Activated CD8-positive, alpha-beta memory T cell treated with anti-CD3 and anti-CD28 coated beads, Interleukin-2, amount 50 U/mL, for 24 hours (primary cell): ENCODE measurements at regions not wholly inside any gene's neighbourhood (a gene's known extent, or its start where the extent isn't known, plus 50 kb on each side); places are given as distances from the start of the nearest gene placed in this dataset.

ENCODE experiments used
- DNase-seq: peaks from one replicate; pipeline ENCODE4 v3.0.0-alpha.2; 2020; ENCODE audit errors: extremely low read depth

- no peak for DNase-seq
Observed at GRCh38 chr12:107632246-107632645, 53.4 kb upstream of the PWP1 start.

DNA sequence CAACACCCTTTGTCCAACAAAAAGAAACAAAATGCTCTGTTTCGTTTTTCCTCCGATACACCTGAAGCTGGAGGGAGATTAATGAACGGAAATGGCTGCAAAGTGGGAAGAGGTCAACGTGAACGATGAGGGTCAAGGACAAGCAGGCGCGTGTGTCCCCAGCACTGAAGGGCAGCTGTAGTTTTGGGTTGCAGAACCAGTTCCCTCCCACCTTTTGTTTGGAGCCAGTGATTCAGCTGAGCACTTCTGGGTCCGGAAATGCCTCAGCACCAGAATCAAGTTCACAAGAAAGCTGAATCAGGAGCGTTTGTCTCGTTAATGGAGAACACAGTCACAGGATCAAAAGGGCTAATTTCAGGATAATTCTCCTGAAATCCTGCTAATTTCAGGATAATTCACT, 51.1 kb upstream of the PWP1 start:
- DNase-seq = no peak

DNA sequence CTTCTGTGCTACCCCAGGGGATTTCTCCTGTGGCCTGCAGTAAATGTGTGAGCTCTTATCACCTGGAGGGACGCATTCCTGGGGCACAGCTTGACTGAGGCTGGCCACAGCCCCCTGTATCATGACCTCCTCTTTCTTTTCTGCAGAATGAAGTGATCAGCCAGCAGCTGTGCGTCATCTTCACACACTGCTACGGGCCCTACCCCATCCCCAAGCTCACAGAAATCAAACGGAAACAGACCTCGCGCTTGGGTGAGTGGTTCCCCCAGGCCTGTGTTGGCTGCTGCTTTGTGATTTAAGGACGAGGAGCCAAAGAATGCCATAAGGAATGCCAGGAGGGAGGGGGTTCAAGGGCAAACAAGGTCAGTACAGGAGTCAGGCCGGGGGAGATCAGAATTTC, 50.5 kb upstream of the PWP1 start:
- DNase-seq = no peak
